ENCODE measurements at regions not wholly inside any gene's neighbourhood (a gene's known extent, or its start where the extent isn't known, plus 50 kb on each side); places are given as distances from the start of the nearest gene placed in this dataset.

DNA sequence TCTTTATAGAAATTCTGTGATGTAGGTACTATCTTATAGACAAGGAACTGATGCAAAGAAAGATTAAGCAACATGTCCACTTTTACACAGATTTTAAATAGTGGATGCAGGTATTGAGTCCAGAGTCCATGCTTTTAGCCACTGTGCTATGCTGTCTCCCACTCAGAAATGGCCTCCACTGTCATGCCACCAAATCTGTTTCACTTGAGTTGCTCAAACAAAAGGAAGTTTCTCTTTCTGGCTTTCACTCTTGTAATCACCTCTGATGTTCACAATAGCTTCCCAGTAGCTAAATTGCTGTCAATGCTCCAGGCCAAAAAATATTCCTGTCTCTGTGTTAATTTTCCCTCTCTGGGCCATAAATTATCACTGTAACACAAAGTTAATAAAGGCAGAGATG is 77.0 kb upstream of the RASA1 start:
- TF ChIP-seq, protein P1, sequence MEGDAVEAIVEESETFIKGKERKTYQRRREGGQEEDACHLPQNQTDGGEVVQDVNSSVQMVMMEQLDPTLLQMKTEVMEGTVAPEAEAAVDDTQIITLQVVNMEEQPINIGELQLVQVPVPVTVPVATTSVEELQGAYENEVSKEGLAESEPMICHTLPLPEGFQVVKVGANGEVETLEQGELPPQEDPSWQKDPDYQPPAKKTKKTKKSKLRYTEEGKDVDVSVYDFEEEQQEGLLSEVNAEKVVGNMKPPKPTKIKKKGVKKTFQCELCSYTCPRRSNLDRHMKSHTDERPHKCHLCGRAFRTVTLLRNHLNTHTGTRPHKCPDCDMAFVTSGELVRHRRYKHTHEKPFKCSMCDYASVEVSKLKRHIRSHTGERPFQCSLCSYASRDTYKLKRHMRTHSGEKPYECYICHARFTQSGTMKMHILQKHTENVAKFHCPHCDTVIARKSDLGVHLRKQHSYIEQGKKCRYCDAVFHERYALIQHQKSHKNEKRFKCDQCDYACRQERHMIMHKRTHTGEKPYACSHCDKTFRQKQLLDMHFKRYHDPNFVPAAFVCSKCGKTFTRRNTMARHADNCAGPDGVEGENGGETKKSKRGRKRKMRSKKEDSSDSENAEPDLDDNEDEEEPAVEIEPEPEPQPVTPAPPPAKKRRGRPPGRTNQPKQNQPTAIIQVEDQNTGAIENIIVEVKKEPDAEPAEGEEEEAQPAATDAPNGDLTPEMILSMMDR (IDR thresholded peaks at IDR 0.05; ENCODE audit: poor library complexity, severe bottlenecking): no peak
- TF ChIP-seq RAD21 (conservative IDR thresholded peaks at IDR 0.05) (no peak), TAF1 (IDR thresholded peaks at IDR 0.05; ENCODE audit: low read depth) (no peak), EZH2 (IDR thresholded peaks at IDR 0.05; ENCODE audit: borderline replicate concordance, insufficient read depth, low read length, poor library complexity, severe bottlenecking) (no peak), SMC3 (conservative IDR thresholded peaks at IDR 0.05; ENCODE audit: poor library complexity) (no peak), EP300 (conservative IDR thresholded peaks at IDR 0.05; ENCODE audit: poor library complexity, severe bottlenecking) (no peak), POLR2AphosphoS5 (IDR thresholded peaks at IDR 0.05) (no peak), MXI1 (conservative IDR thresholded peaks at IDR 0.05; ENCODE audit: poor library complexity, severe bottlenecking) (no peak)
- TF ChIP-seq, protein P2, sequence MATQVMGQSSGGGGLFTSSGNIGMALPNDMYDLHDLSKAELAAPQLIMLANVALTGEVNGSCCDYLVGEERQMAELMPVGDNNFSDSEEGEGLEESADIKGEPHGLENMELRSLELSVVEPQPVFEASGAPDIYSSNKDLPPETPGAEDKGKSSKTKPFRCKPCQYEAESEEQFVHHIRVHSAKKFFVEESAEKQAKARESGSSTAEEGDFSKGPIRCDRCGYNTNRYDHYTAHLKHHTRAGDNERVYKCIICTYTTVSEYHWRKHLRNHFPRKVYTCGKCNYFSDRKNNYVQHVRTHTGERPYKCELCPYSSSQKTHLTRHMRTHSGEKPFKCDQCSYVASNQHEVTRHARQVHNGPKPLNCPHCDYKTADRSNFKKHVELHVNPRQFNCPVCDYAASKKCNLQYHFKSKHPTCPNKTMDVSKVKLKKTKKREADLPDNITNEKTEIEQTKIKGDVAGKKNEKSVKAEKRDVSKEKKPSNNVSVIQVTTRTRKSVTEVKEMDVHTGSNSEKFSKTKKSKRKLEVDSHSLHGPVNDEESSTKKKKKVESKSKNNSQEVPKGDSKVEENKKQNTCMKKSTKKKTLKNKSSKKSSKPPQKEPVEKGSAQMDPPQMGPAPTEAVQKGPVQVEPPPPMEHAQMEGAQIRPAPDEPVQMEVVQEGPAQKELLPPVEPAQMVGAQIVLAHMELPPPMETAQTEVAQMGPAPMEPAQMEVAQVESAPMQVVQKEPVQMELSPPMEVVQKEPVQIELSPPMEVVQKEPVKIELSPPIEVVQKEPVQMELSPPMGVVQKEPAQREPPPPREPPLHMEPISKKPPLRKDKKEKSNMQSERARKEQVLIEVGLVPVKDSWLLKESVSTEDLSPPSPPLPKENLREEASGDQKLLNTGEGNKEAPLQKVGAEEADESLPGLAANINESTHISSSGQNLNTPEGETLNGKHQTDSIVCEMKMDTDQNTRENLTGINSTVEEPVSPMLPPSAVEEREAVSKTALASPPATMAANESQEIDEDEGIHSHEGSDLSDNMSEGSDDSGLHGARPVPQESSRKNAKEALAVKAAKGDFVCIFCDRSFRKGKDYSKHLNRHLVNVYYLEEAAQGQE (IDR thresholded peaks at IDR 0.05; ENCODE audit: borderline replicate concordance): no peak

All from neural cell (in vitro differentiated cells).